HepG2 (cell line): ENCODE measurements at regions not wholly inside any gene's neighbourhood (a gene's known extent, or its start where the extent isn't known, plus 50 kb on each side); places are given as distances from the start of the nearest gene placed in this dataset.

Experiments used
- ARID5B ChIP-seq: IDR thresholded peaks from 2 replicates; pipeline ENCODE4 v1.4.0; 2020; ENCODE audit warnings: mild to moderate bottlenecking, missing genetic modification reagents
- CSRNP2 ChIP-seq: sonication (generic); formaldehyde crosslinking; conservative IDR thresholded peaks from 2 replicates; pipeline ENCODE4 v1.8.0; 2022; ENCODE audit warnings: low read depth, missing genetic modification reagents
- ELF3 ChIP-seq: IDR thresholded peaks from 2 replicates; pipeline ENCODE4 v1.6.1; 2016; ENCODE audit warnings: missing genetic modification reagents, missing compliant biosample characterization
- GABPB1 ChIP-seq: IDR thresholded peaks from 2 replicates; pipeline ENCODE4 v1.6.1; 2016; ENCODE audit warnings: mild to moderate bottlenecking, missing genetic modification reagents, moderate library complexity, missing compliant biosample characterization
- GATAD1 ChIP-seq: IDR thresholded peaks from 2 replicates; pipeline ENCODE4 v1.6.1; 2016; ENCODE audit warnings: missing genetic modification reagents, missing compliant biosample characterization
- HNF4A ChIP-seq: sonication (generic); formaldehyde crosslinking; IDR thresholded peaks from 2 replicates; pipeline ENCODE4 v1.4.0; 2020; ENCODE audit warnings: missing genetic modification reagents
- MED1 ChIP-seq: sonication (generic); formaldehyde crosslinking; IDR thresholded peaks from 2 replicates; pipeline ENCODE4 v1.4.0; 2020; ENCODE audit warnings: missing genetic modification reagents
- MTF1 ChIP-seq: sonication (generic); formaldehyde crosslinking; IDR thresholded peaks from 2 replicates; pipeline ENCODE4 v1.5.0; 2020; ENCODE audit warnings: missing genetic modification reagents
- PAWR ChIP-seq: sonication (generic); formaldehyde crosslinking; IDR thresholded peaks from 2 replicates; pipeline ENCODE4 v1.4.0; 2020; ENCODE audit warnings: missing genetic modification reagents, mild to moderate bottlenecking, borderline replicate concordance
- POLR2A ChIP-seq, 2 experiments: IDR thresholded peaks; 2 replicates each; pipeline ENCODE4 v1.6.1; 2011; ENCODE audit warnings: low read depth in 2 of 2, low read length in 2 of 2, mild to moderate bottlenecking in 1 of 2, moderate library complexity in 1 of 2; ENCODE audit not compliant: insufficient read depth in 1 of 2
- SP1 ChIP-seq, 2 experiments: fragments of 450-650 bp in 1 of 2; sonication (generic) in 1 of 2; formaldehyde crosslinking in 1 of 2; IDR thresholded peaks; 2 replicates each; pipeline versions ENCODE4 v1.4.0 to v1.6.1; 2016 to 2020; ENCODE audit warnings: missing genetic modification reagents in 1 of 2
- TBX2 ChIP-seq: sonication (generic); formaldehyde crosslinking; IDR thresholded peaks from 2 replicates; pipeline ENCODE4 v1.5.0; 2020; ENCODE audit warnings: missing genetic modification reagents, mild to moderate bottlenecking, borderline replicate concordance
- TEAD3 ChIP-seq: optimal IDR thresholded peaks from 2 replicates; pipeline ENCODE3; 2016; ENCODE audit warnings: borderline replicate concordance
- TFDP1 ChIP-seq: IDR thresholded peaks from 2 replicates; pipeline ENCODE4 v1.6.1; 2016; ENCODE audit warnings: missing compliant biosample characterization, missing genetic modification reagents, borderline replicate concordance
- ZBTB25 ChIP-seq: IDR thresholded peaks from 2 replicates; pipeline ENCODE4 v1.6.1; 2018; ENCODE audit warnings: missing genetic modification reagents
- ZBTB7B ChIP-seq: sonication (generic); formaldehyde crosslinking; IDR thresholded peaks from 2 replicates; pipeline ENCODE4 v1.4.0; 2020; ENCODE audit warnings: missing genetic modification reagents
- ZFP37 ChIP-seq: sonication (generic); formaldehyde crosslinking; IDR thresholded peaks from 2 replicates; pipeline ENCODE4 v1.4.0; 2020; ENCODE audit warnings: missing genetic modification reagents, borderline replicate concordance
- ZNF512 ChIP-seq: sonication (generic); formaldehyde crosslinking; IDR thresholded peaks from 2 replicates; pipeline ENCODE4 v1.4.0; 2020; ENCODE audit warnings: mild to moderate bottlenecking, missing genetic modification reagents
- ZNF670 ChIP-seq: sonication (generic); formaldehyde crosslinking; IDR thresholded peaks from 2 replicates; pipeline ENCODE4 v1.8.0; 2022; ENCODE audit warnings: mild to moderate bottlenecking, missing genetic modification reagents, borderline replicate concordance
- ZNF792 ChIP-seq: IDR thresholded peaks from 2 replicates; pipeline ENCODE4 v1.6.1; 2016

GRCh38 chr17:49901460-49902331 is 53.8 kb upstream of the TAC4 start (continued):
- TF ChIP-seq MED1 (CRISPR knock-in tag) (0 out of 2 replicates have a peak, but pooled peaks have one; percentile 22), ELF3 (peak; percentile 57; the same call in 1 of the 2 replicates), GABPB1 (CRISPR knock-in tag) (peak; percentile 33; the same call in 1 of the 2 replicates), POLR2A (IDR thresholded peaks at IDR 0.05; ENCODE audit: insufficient read depth in 1 of 2, low read depth in 2 of 2, low read length in 2 of 2) (no peak), TFDP1 (CRISPR knock-in tag) (peak; percentile 22; the same call in 1 of the 2 replicates), ZNF792 (CRISPR knock-in tag) (0 out of 2 replicates have a peak, but pooled peaks have one; percentile 29), CSRNP2 (CRISPR knock-in tag) (no peak), ZNF670 (CRISPR knock-in tag) (peak; percentile 57; the same call in 1 of the 2 replicates), TBX2 (CRISPR knock-in tag) (0 out of 2 replicates have a peak, but pooled peaks have one; percentile 22), ARID5B (CRISPR knock-in tag) (0 out of 2 replicates have a peak, but pooled peaks have one; percentile 32), TEAD3 (CRISPR knock-in tag) (peak; percentile 52), GATAD1 (CRISPR knock-in tag) (no peak), ZFP37 (CRISPR knock-in tag) (0 out of 2 replicates have a peak, but pooled peaks have one; percentile 35), ZNF512 (no peak), MTF1 (CRISPR knock-in tag) (no peak), SP1 (IDR thresholded peaks at IDR 0.05) (no peak), SP1 (CRISPR knock-in tag; IDR thresholded peaks at IDR 0.05) (0 out of 2 replicates have a peak, but pooled peaks have one; percentile 9), ZBTB25 (no peak), PAWR (CRISPR knock-in tag) (no peak), ZBTB7B (CRISPR knock-in tag) (peak; percentile 73; the same call in 1 of the 2 replicates), HNF4A (CRISPR knock-in tag) (peak; percentile 57)
